ENCODE measurements at regions not wholly inside any gene's neighbourhood (a gene's known extent, or its start where the extent isn't known, plus 50 kb on each side); places are given as distances from the start of the nearest gene placed in this dataset.

GRCh38 chr13:106113796-106114195 is 421.7 kb downstream of the EFNB2 start:
- TF ChIP-seq CTCF (IDR thresholded peaks at IDR 0.05; ENCODE audit: low read depth, low read length, poor library complexity, severe bottlenecking) (no peak), EZH2phosphoT487 (IDR thresholded peaks at IDR 0.05; ENCODE audit: borderline replicate concordance, low read length) (no peak)
- Histone ChIP-seq H3K9me2 (replicated peaks; ENCODE audit: control insufficient read depth, low read length) (no peaks in the 10 kb centered on the region), H4K20me1 (ENCODE audit: control insufficient read depth, insufficient read depth, low read depth, low read length) (no peaks in the 10 kb centered on the region)

GRCh38 chr13:106112191-106112590 is 423.3 kb downstream of the EFNB2 start:
- TF ChIP-seq CTCF (IDR thresholded peaks at IDR 0.05; ENCODE audit: low read depth, low read length, poor library complexity, severe bottlenecking), result no peak
- TF ChIP-seq EZH2phosphoT487 (IDR thresholded peaks at IDR 0.05; ENCODE audit: borderline replicate concordance, low read length), result no peak
- no peak overlapping the region for H3K4me3 ChIP-seq (ENCODE audit: low read length)
- H3K36me3 ChIP-seq (ENCODE audit: control insufficient read depth, low read length), result no peaks in the 10 kb centered on the region

More at GRCh38 chr13:106113796-106114195, 421.7 kb downstream of the EFNB2 start:
- no peaks in the 10 kb centered on the region for H3K4me1 ChIP-seq (ENCODE audit: control insufficient read depth, low read length)
- no peaks in the 10 kb centered on the region for H3K36me3 ChIP-seq (ENCODE audit: control insufficient read depth, low read length)
- no peaks in the 10 kb centered on the region for H3K9me3 ChIP-seq (ENCODE audit: control insufficient read depth, insufficient read depth, low read length)
- H3K79me2 ChIP-seq (ENCODE audit: control insufficient read depth, low read length), result no peaks in the 10 kb centered on the region
- H3K27ac ChIP-seq (ENCODE audit: low read depth, low read length), result no peak overlapping the region
- H3F3A ChIP-seq (ENCODE audit: control insufficient read depth, insufficient read depth), result no peaks in the 10 kb centered on the region
- no peak overlapping the region for H3K4me3 ChIP-seq (ENCODE audit: low read length)
- H3K4me2 ChIP-seq (ENCODE audit: low read length), result no peak overlapping the region
- no peaks in the 10 kb centered on the region for H3K27me3 ChIP-seq (ENCODE audit: control insufficient read depth, low read length)

GRCh38 chr13:106110241-106110855 is 425.1 kb downstream of the EFNB2 start:
- Histone ChIP-seq H3K27me3 (ENCODE audit: control insufficient read depth, low read length) (no peaks in the 10 kb centered on the region), H3K4me2 (ENCODE audit: low read length) (no peak overlapping the region), H3F3A (ENCODE audit: control insufficient read depth, insufficient read depth) (no peaks in the 10 kb centered on the region), H3K79me2 (ENCODE audit: control insufficient read depth, low read length) (no peaks in the 10 kb centered on the region), H4K20me1 (ENCODE audit: control insufficient read depth, insufficient read depth, low read depth, low read length) (no peaks in the 10 kb centered on the region), H3K9me2 (replicated peaks; ENCODE audit: control insufficient read depth, low read length) (no peaks in the 10 kb centered on the region), H3K27ac (ENCODE audit: low read depth, low read length) (no peak overlapping the region), H3K36me3 (ENCODE audit: control insufficient read depth, low read length) (no peaks in the 10 kb centered on the region), H3K4me3 (ENCODE audit: low read length) (no peak overlapping the region), H3K4me1 (ENCODE audit: control insufficient read depth, low read length) (no peaks in the 10 kb centered on the region), H3K9me3 (ENCODE audit: control insufficient read depth, insufficient read depth, low read length) (no peaks in the 10 kb centered on the region)
- TF ChIP-seq EZH2phosphoT487 (IDR thresholded peaks at IDR 0.05; ENCODE audit: borderline replicate concordance, low read length) (no peak), CTCF (IDR thresholded peaks at IDR 0.05; ENCODE audit: low read depth, low read length, poor library complexity, severe bottlenecking) (no peak)

More at GRCh38 chr13:106112191-106112590, 423.3 kb downstream of the EFNB2 start:
- no peaks in the 10 kb centered on the region for H3K4me1 ChIP-seq (ENCODE audit: control insufficient read depth, low read length)
- H3K4me2 ChIP-seq (ENCODE audit: low read length), result no peak overlapping the region
- no peaks in the 10 kb centered on the region for H3F3A ChIP-seq (ENCODE audit: control insufficient read depth, insufficient read depth)
- H4K20me1 ChIP-seq (ENCODE audit: control insufficient read depth, insufficient read depth, low read depth, low read length), result no peaks in the 10 kb centered on the region
- no peaks in the 10 kb centered on the region for H3K9me2 ChIP-seq (replicated peaks; ENCODE audit: control insufficient read depth, low read length)
- no peaks in the 10 kb centered on the region for H3K79me2 ChIP-seq (ENCODE audit: control insufficient read depth, low read length)
- no peak overlapping the region for H3K27ac ChIP-seq (ENCODE audit: low read depth, low read length)
- H3K27me3 ChIP-seq (ENCODE audit: control insufficient read depth, low read length), result no peaks in the 10 kb centered on the region
- no peaks in the 10 kb centered on the region for H3K9me3 ChIP-seq (ENCODE audit: control insufficient read depth, insufficient read depth, low read length)
